Ishikawa (cell line): ENCODE measurements at regions not wholly inside any gene's neighbourhood (a gene's known extent, or its start where the extent isn't known, plus 50 kb on each side); places are given as distances from the start of the nearest gene placed in this dataset.

Source experiments
- CEBPB ChIP-seq: IDR thresholded peaks from 2 replicates; pipeline ENCODE4 v1.6.1; 2012
- EP300 ChIP-seq: IDR thresholded peaks from 2 replicates; pipeline ENCODE4 v1.6.1; 2012; ENCODE audit warnings: borderline replicate concordance
- MAX ChIP-seq: IDR thresholded peaks from 2 replicates; pipeline ENCODE4 v1.6.1; 2012
- RAD21 ChIP-seq: IDR thresholded peaks from 2 replicates; pipeline ENCODE4 v1.6.1; 2012; ENCODE audit warnings: low read depth
- REST ChIP-seq: IDR thresholded peaks from 2 replicates; pipeline ENCODE4 v1.6.1; 2012; ENCODE audit warnings: low read depth, mild to moderate bottlenecking
- TCF12 ChIP-seq: IDR thresholded peaks from 2 replicates; pipeline ENCODE4 v1.6.1; 2012; ENCODE audit warnings: low read depth
- YY1 ChIP-seq: IDR thresholded peaks from 2 replicates; pipeline ENCODE4 v1.6.1; 2012; ENCODE audit warnings: low read depth
- ZBTB7A ChIP-seq: IDR thresholded peaks from 2 replicates; pipeline ENCODE4 v1.6.1; 2012; ENCODE audit warnings: low read depth

- TF ChIP-seq RAD21 (no peak), MAX (no peak), EP300 (no peak), YY1 (no peak), ZBTB7A (no peak), CEBPB (no peak), REST (no peak), TCF12 (no peak)
Observed at GRCh38 chr13:44790289-44790688, 199.0 kb downstream of the NUFIP1 start.
